ENCODE measurements at regions not wholly inside any gene's neighbourhood (a gene's known extent, or its start where the extent isn't known, plus 50 kb on each side); places are given as distances from the start of the nearest gene placed in this dataset.

DNA sequence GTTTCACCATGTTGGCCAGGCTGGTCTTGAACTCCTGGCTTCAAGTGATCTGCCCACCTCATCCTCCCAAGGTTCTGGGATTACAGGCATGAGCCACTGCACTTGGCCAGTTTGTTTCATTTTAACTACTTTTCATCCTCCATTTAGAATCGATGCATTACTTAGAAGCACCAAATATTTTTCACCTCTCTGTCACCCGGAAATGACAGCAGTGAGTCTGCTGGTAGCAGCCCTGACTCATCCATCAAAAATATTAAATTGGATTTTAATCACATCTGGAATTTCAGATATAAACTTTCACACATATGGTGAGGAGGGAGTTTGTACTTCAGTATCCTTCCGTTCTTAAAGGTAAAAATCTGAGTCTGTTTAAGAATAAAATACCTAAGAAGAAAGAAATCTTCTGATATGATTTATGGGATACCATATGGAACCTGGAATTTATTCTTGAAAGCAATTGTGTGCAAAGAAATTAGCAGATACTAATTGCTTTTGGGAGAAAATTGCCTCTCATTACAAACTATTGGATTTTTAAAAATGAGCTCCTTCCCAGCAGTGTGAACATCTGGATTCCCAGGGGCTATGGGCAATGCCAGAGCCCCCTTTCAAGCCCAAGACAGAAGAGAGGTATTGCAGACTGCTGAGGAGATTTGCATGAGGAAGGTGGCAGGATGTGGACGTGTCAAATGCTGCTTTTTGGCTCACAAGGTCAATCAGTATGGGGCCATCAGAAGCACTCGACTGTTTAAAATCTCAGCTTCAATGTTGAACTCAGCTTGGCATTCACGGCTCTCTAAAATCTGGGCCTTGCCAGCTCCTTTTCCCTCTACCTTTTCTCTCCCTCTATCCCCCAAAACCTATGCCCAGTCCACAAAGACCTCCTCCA lies 279.5 kb upstream of the SIX2 start:
- TF ChIP-seq ZFP30 (CRISPR knock-in tag; IDR thresholded peaks at IDR 0.05) (no peak), ZNF565 (CRISPR knock-in tag; conservative IDR thresholded peaks at IDR 0.05; ENCODE audit: low read depth) (no peak)
